ENCODE measurements at regions not wholly inside any gene's neighbourhood (a gene's known extent, or its start where the extent isn't known, plus 50 kb on each side); places are given as distances from the start of the nearest gene placed in this dataset.

DNA sequence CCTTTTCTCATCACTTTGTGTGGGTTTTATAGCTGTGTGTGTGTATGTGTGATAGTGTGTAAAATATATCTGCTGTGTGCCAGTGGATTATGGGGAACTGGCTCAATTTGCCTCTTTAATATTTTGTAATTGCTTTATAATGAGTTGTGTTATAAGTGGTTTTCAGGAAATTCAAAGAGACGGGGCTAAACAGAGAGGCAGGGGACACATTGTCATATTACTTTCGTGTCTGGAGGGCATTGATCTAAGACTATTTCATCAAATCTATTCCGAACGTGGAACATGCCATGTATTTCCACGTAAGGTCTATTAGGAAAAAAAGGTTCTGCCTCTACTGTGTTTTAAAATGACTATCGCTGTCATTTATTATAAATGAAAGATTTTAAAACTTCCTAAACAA, 793.2 kb upstream of the TMEM132C start:
- in situ Hi-C loops (cut with MboI; ENCODE audit: low sequenced_read_pairs, unreplicated experiment), result no loop called here
- TF ChIP-seq, protein P1, sequence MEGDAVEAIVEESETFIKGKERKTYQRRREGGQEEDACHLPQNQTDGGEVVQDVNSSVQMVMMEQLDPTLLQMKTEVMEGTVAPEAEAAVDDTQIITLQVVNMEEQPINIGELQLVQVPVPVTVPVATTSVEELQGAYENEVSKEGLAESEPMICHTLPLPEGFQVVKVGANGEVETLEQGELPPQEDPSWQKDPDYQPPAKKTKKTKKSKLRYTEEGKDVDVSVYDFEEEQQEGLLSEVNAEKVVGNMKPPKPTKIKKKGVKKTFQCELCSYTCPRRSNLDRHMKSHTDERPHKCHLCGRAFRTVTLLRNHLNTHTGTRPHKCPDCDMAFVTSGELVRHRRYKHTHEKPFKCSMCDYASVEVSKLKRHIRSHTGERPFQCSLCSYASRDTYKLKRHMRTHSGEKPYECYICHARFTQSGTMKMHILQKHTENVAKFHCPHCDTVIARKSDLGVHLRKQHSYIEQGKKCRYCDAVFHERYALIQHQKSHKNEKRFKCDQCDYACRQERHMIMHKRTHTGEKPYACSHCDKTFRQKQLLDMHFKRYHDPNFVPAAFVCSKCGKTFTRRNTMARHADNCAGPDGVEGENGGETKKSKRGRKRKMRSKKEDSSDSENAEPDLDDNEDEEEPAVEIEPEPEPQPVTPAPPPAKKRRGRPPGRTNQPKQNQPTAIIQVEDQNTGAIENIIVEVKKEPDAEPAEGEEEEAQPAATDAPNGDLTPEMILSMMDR (IDR thresholded peaks at IDR 0.05; ENCODE audit: borderline replicate concordance, control extremely low read depth, extremely low read depth, insufficient read depth, missing control alignments), result no peak

DNA sequence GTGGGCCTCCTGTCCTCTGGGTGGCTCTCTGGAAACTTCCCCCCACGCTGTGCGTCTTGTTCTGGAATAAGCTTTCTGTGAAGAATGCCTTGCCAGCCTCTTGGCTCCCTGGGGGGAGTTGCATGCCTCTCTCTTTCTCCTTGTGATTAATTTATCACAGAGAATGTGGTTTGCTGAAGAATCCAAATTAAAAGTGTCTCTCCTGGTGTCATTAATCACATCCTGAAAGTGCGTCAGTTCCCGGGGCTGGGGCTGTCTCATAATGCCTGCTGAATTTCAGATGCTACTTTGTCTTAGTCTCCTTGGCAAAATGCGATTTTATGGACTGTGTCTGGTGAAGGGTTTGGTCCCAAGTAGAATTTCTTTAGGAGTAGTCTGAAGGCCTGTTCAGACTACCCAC, 787.7 kb upstream of the TMEM132C start:
- no peak for DNase-seq (ENCODE audit: low spot score)
- TF ChIP-seq, protein P1 (IDR thresholded peaks at IDR 0.05; ENCODE audit: borderline replicate concordance, control extremely low read depth, extremely low read depth, insufficient read depth, missing control alignments), result no peak
- in situ Hi-C loops (cut with MboI; ENCODE audit: low sequenced_read_pairs, unreplicated experiment), result no loop called here

More for the DNA sequence above, 793.2 kb upstream of the TMEM132C start:
- DNase-seq (ENCODE audit: low spot score), result no peak

DNA sequence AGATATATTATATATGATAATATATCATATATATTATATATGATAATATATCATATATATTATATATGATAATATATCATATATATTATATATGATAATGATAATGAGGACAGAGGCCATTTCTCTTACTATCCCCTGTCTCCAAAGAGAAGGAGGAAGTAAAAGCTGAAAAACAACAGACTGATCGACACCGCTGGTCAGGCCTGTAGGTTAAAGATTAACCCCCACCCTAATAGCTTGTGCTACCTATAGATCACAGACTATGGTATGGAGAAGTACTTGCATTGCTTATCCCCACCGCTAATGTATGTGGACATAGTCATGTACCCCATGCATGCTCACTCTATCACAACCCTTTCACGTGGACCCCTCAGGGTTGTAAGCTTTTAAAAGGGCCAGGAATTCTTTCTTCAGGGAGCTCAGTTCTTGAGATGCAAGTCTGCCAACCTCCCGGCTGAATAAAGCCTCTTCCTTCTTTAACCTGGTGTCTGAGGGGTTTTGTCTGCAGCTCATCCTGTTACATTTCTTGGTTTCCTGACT, 786.1 kb upstream of the TMEM132C start:
- TF ChIP-seq, protein P1 (IDR thresholded peaks at IDR 0.05; ENCODE audit: borderline replicate concordance, control extremely low read depth, extremely low read depth, insufficient read depth, missing control alignments), result no peak
- DNase-seq (ENCODE audit: low spot score), result no peak
- in situ Hi-C loops (cut with MboI; ENCODE audit: low sequenced_read_pairs, unreplicated experiment), result no loop called here

DNA sequence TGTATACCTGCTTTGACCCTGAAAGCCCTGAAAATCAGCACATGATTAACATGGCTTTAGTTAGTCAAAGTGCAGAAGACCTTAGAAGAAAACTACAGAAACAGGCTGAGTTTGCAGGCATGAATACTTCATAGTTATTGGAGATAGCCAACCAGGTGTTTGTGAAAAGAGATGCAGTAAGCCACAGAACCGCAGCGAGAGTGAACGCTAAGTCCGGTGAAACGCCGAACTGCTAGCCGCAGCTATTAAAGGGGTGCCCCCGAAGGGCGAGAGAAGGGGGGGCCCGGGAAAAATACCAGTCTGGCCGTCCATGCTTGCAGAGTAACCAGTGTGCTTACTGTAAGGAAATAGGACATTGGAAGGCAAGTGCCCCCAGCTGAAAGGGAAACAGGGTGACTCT, 784.0 kb upstream of the TMEM132C start:
- TF ChIP-seq, protein P1 (IDR thresholded peaks at IDR 0.05; ENCODE audit: borderline replicate concordance, control extremely low read depth, extremely low read depth, insufficient read depth, missing control alignments), result no peak
- in situ Hi-C loops (cut with MboI; ENCODE audit: low sequenced_read_pairs, unreplicated experiment), result no loop called here
- DNase-seq (ENCODE audit: low spot score), result no peak

DNA sequence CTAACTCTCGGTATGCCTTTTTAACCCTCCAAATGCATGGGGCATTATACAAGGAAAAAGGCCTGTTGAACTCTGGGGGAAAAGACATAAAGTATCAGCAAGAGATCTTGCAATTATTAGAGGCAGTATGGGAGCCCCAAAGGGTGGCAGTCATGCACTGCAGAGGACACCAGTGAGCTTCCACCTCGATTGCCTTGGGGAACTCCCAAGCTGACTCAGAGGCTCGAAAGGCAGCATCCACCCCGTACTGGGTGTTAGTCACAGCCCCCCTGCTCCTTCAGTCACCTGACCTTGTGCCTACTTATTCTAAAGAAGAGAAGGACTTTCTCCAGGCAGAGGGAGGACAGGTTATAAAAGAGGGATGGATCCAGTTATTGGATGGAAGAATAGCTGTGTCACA, 781.4 kb upstream of the TMEM132C start:
- in situ Hi-C loops (cut with MboI; ENCODE audit: low sequenced_read_pairs, unreplicated experiment), result no loop called here
- TF ChIP-seq, protein P1 (IDR thresholded peaks at IDR 0.05; ENCODE audit: borderline replicate concordance, control extremely low read depth, extremely low read depth, insufficient read depth, missing control alignments), result no peak
- DNase-seq (ENCODE audit: low spot score), result no peak

DNA sequence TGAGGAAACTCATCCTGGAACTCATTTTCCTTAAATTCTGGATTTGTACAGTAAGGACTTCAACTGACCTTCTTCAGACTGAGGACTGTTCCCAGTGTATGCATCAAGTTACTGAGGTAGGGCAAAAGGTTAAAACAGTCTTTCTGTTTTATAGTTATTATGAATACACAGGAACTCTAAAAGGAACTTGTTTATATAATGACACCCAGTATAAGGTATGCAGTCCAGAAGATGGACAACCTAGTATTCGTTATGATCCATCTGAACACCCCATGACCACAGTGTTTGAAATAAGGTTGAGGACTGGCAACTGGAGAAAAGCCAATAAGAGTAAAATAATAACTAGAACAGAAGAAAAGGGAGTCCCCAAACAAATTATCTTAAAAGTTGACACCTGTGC, 779.9 kb upstream of the TMEM132C start:
- in situ Hi-C loops (cut with MboI; ENCODE audit: low sequenced_read_pairs, unreplicated experiment), result no loop called here
- TF ChIP-seq, protein P1 (IDR thresholded peaks at IDR 0.05; ENCODE audit: borderline replicate concordance, control extremely low read depth, extremely low read depth, insufficient read depth, missing control alignments), result no peak
- DNase-seq (ENCODE audit: low spot score), result no peak

Data from GM13976 (cell line).